HepG2 (cell line): ENCODE measurements at regions not wholly inside any gene's neighbourhood (a gene's known extent, or its start where the extent isn't known, plus 50 kb on each side); places are given as distances from the start of the nearest gene placed in this dataset.

ENCODE experiments used
- ETS1 ChIP-seq: sonication (generic); formaldehyde crosslinking; IDR thresholded peaks from 2 replicates; pipeline ENCODE4 v1.4.0; 2020; ENCODE audit warnings: missing genetic modification reagents
- HES4 ChIP-seq: sonication (generic); formaldehyde crosslinking; IDR thresholded peaks from 2 replicates; pipeline ENCODE4 v1.9.0; 2021; ENCODE audit warnings: mild to moderate bottlenecking, missing genetic modification reagents, borderline replicate concordance
- KAT2B ChIP-seq: fragments of 150-350 bp; IDR thresholded peaks from 2 replicates; pipeline ENCODE4 v1.6.1; 2014; ENCODE audit warnings: low read depth, low read length, borderline replicate concordance
- KLF13 ChIP-seq: sonication (generic); formaldehyde crosslinking; IDR thresholded peaks from 2 replicates; pipeline ENCODE4 v1.4.0; 2020; ENCODE audit warnings: mild to moderate bottlenecking, missing genetic modification reagents
- MEF2D ChIP-seq: sonication (generic); formaldehyde crosslinking; IDR thresholded peaks from 2 replicates; pipeline ENCODE4 v1.5.1; 2020; ENCODE audit warnings: mild to moderate bottlenecking, missing genetic modification reagents
- MEIS2 ChIP-seq: sonication (generic); formaldehyde crosslinking; IDR thresholded peaks from 2 replicates; pipeline ENCODE4 v1.9.0; 2021; ENCODE audit warnings: mild to moderate bottlenecking, missing genetic modification reagents
- NR2F6 ChIP-seq, 2 experiments: IDR thresholded peaks; 2 replicates each; pipeline ENCODE4 v1.6.1; 2016; ENCODE audit warnings: antibody characterized with exemption in 1 of 2, mild to moderate bottlenecking in 1 of 2
- UBTF ChIP-seq: sonication (generic); formaldehyde crosslinking; IDR thresholded peaks from 2 replicates; pipeline ENCODE4 v1.4.0; 2020; ENCODE audit warnings: mild to moderate bottlenecking, missing genetic modification reagents
- USF2 ChIP-seq, 2 experiments: sonication (generic) in 1 of 2; formaldehyde crosslinking in 1 of 2; IDR thresholded peaks; 2 replicates each; pipeline versions ENCODE4 v1.5.1 to v1.6.1; 2011 to 2020; ENCODE audit warnings: borderline replicate concordance in 1 of 2, low read depth in 1 of 2, low read length in 1 of 2, mild to moderate bottlenecking in 1 of 2, missing genetic modification reagents in 1 of 2, moderate library complexity in 1 of 2
- ZNF224 ChIP-seq: sonication (generic); formaldehyde crosslinking; IDR thresholded peaks from 2 replicates; pipeline ENCODE4 v1.5.0; 2020; ENCODE audit warnings: mild to moderate bottlenecking, missing genetic modification reagents
- ZNF607 ChIP-seq: sonication (generic); formaldehyde crosslinking; IDR thresholded peaks from 2 replicates; pipeline ENCODE4 v1.5.1; 2020; ENCODE audit warnings: missing genetic modification reagents, mild to moderate bottlenecking, borderline replicate concordance
- ZNF790 ChIP-seq: sonication (generic); formaldehyde crosslinking; IDR thresholded peaks from 2 replicates; pipeline ENCODE4 v1.8.0; 2022; ENCODE audit warnings: missing genetic modification reagents, mild to moderate bottlenecking, borderline replicate concordance
- TF ChIP-seq, protein P1 (sequence below): fragments of 450-650 bp; IDR thresholded peaks from 2 replicates; pipeline ENCODE4 v1.6.1; 2017; ENCODE audit warnings: mild to moderate bottlenecking
- TF ChIP-seq, protein P2 (sequence below): sonication (generic); formaldehyde crosslinking; IDR thresholded peaks from 2 replicates; pipeline ENCODE4 v1.9.0; 2021; ENCODE audit warnings: missing genetic modification reagents, mild to moderate bottlenecking, borderline replicate concordance
- TF ChIP-seq, protein P3 (sequence below): sonication (generic); formaldehyde crosslinking; IDR thresholded peaks from 2 replicates; pipeline ENCODE4 v1.8.0; 2022; ENCODE audit warnings: missing genetic modification reagents, low read depth, mild to moderate bottlenecking, borderline replicate concordance
- TF ChIP-seq, protein P4 (sequence below): sonication (generic); formaldehyde crosslinking; IDR thresholded peaks from 2 replicates; pipeline ENCODE4 v1.4.0; 2020; ENCODE audit warnings: missing genetic modification reagents

DNA sequence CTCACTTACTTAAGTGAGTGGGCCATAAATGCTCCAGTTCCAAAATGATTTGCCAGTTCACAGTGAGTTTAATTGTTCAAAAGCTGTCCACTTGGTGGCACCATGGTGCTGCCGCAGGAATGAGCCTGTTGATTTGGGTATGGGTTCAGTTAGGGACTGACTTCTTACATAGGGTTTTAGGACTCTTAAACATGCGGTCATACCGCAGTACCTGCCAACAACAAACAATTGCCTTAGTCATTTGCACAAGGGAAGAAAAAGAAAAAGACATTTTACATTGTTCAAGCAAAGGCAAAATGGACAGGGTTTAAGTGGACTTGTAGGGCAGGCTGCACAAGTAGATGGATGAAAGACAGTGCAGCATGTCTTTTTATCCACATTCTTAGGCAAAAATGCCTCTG lies 80.0 kb upstream of the DBX2 start (continued):
- no peak for TF ChIP-seq HES4
- TF ChIP-seq, protein P1, sequence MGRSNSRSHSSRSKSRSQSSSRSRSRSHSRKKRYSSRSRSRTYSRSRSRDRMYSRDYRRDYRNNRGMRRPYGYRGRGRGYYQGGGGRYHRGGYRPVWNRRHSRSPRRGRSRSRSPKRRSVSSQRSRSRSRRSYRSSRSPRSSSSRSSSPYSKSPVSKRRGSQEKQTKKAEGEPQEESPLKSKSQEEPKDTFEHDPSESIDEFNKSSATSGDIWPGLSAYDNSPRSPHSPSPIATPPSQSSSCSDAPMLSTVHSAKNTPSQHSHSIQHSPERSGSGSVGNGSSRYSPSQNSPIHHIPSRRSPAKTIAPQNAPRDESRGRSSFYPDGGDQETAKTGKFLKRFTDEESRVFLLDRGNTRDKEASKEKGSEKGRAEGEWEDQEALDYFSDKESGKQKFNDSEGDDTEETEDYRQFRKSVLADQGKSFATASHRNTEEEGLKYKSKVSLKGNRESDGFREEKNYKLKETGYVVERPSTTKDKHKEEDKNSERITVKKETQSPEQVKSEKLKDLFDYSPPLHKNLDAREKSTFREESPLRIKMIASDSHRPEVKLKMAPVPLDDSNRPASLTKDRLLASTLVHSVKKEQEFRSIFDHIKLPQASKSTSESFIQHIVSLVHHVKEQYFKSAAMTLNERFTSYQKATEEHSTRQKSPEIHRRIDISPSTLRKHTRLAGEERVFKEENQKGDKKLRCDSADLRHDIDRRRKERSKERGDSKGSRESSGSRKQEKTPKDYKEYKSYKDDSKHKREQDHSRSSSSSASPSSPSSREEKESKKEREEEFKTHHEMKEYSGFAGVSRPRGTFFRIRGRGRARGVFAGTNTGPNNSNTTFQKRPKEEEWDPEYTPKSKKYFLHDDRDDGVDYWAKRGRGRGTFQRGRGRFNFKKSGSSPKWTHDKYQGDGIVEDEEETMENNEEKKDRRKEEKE = no peak
- no peak for TF ChIP-seq ZNF790 (CRISPR knock-in tag)
- no peak for TF ChIP-seq KLF13
- TF ChIP-seq KAT2B = no peak
- no peak for TF ChIP-seq ETS1 (CRISPR knock-in tag)
- TF ChIP-seq MEF2D (CRISPR knock-in tag) = no peak
- TF ChIP-seq USF2 (IDR thresholded peaks at IDR 0.05; ENCODE audit: low read depth, low read length) = no peak
- TF ChIP-seq USF2 (CRISPR knock-in tag; IDR thresholded peaks at IDR 0.05; ENCODE audit: borderline replicate concordance) = no peak
- no peak for TF ChIP-seq UBTF (CRISPR knock-in tag)
- TF ChIP-seq NR2F6 (IDR thresholded peaks at IDR 0.05) = no peak
- no peak for TF ChIP-seq NR2F6 (CRISPR knock-in tag; IDR thresholded peaks at IDR 0.05)
- TF ChIP-seq MEIS2 (CRISPR knock-in tag) = no peak
- TF ChIP-seq, protein P2, sequence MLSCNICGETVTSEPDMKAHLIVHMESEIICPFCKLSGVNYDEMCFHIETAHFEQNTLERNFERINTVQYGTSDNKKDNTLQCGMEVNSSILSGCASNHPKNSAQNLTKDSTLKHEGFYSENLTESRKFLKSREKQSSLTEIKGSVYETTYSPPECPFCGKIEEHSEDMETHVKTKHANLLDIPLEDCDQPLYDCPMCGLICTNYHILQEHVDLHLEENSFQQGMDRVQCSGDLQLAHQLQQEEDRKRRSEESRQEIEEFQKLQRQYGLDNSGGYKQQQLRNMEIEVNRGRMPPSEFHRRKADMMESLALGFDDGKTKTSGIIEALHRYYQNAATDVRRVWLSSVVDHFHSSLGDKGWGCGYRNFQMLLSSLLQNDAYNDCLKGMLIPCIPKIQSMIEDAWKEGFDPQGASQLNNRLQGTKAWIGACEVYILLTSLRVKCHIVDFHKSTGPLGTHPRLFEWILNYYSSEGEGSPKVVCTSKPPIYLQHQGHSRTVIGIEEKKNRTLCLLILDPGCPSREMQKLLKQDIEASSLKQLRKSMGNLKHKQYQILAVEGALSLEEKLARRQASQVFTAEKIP (CRISPR knock-in tag) = no peak
- TF ChIP-seq, protein P3, sequence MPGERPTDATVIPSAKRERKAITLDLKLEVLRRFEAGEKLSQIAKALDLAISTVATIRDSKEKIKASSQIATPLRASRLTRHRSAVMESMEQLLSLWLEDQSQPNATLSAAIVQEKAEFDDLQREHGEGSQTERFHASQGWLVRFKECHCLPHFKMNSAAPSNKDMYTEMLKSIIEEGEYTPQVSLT (CRISPR knock-in tag) = no peak
- TF ChIP-seq ZNF224 (CRISPR knock-in tag) = no peak
- TF ChIP-seq, protein P4, sequence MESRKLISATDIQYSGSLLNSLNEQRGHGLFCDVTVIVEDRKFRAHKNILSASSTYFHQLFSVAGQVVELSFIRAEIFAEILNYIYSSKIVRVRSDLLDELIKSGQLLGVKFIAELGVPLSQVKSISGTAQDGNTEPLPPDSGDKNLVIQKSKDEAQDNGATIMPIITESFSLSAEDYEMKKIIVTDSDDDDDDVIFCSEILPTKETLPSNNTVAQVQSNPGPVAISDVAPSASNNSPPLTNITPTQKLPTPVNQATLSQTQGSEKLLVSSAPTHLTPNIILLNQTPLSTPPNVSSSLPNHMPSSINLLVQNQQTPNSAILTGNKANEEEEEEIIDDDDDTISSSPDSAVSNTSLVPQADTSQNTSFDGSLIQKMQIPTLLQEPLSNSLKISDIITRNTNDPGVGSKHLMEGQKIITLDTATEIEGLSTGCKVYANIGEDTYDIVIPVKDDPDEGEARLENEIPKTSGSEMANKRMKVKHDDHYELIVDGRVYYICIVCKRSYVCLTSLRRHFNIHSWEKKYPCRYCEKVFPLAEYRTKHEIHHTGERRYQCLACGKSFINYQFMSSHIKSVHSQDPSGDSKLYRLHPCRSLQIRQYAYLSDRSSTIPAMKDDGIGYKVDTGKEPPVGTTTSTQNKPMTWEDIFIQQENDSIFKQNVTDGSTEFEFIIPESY (CRISPR knock-in tag) = no peak
- no peak for TF ChIP-seq ZNF607 (CRISPR knock-in tag)
